ENCODE measurements at regions not wholly inside any gene's neighbourhood (a gene's known extent, or its start where the extent isn't known, plus 50 kb on each side); places are given as distances from the start of the nearest gene placed in this dataset.

- Histone ChIP-seq H3K23ac (ENCODE audit: low read depth, low read length, poor library complexity) (no peak overlapping the region), H2BK5ac (ENCODE audit: low read length) (no peak overlapping the region), H4K8ac (ENCODE audit: low read depth, low read length) (no peak overlapping the region), H3K36me3 (replicated peaks in 1 of 2; ENCODE audit: control insufficient read depth in 2 of 2, insufficient read depth in 2 of 2, low read length in 2 of 2) (peaks cover 0 to 2% of the 10 kb centered on the region in 2 donors), H2AK5ac (ENCODE audit: low read depth, low read length) (no peak overlapping the region), H3K9ac (ENCODE audit: low read depth, low read length, poor library complexity) (no peak overlapping the region), H3K9me3 (replicated peaks in 1 of 2; ENCODE audit: control insufficient read depth in 2 of 2, insufficient read depth in 1 of 2, low read depth in 1 of 2, low read length in 2 of 2) (peaks cover 6 to 7% of the 10 kb centered on the region in 2 donors), H2BK120ac (ENCODE audit: low read depth, low read length) (no peak overlapping the region), H3K27me3 (ENCODE audit: control insufficient read depth in 3 of 3, insufficient read depth in 3 of 3, low read depth in 1 of 3, low read length in 3 of 3) (no peaks in the 10 kb centered on the region), H3K27ac (replicated peaks; ENCODE audit: low read length) (no peak overlapping the region), H3K79me1 (ENCODE audit: low read depth, low read length) (no peaks in the 10 kb centered on the region), H2BK12ac (ENCODE audit: low read length) (no peak overlapping the region), H3K4me2 (ENCODE audit: insufficient read depth, low read length, poor library complexity, severe bottlenecking) (no peak overlapping the region), H3K18ac (ENCODE audit: low read length) (no peak overlapping the region), H3K4me3 (ENCODE audit: low read length in 2 of 2) (no peak overlapping the region), H4K91ac (ENCODE audit: low read depth, low read length, poor library complexity) (no peak overlapping the region), H3K14ac (ENCODE audit: low read length) (no peak overlapping the region), H2AFZ (ENCODE audit: low read length) (no peak overlapping the region), H2BK15ac (ENCODE audit: low read length) (no peak overlapping the region), H3K4me1 (ENCODE audit: control insufficient read depth in 2 of 2, insufficient read depth in 1 of 2, low read depth in 1 of 2, low read length in 2 of 2) (no peaks in the 10 kb centered on the region), H3K4ac (ENCODE audit: low read length) (no peak overlapping the region)
- no peak for DNase-seq (ENCODE audit: low spot score)
- no CpG with 5 or more reads among the region's 4 CpGs for WGBS, 2 donors (ENCODE audit: extremely low coverage in 2 of 2, insufficient read length in 2 of 2, insufficient replicate concordance in 1 of 2)
Observed at GRCh38 chr13:109454167-109454917, 332.0 kb downstream of the IRS2 start.

GRCh38 chr13:109451726-109452125, 334.7 kb downstream of the IRS2 start:
- Histone ChIP-seq H3K4me2 (ENCODE audit: insufficient read depth, low read length, poor library complexity, severe bottlenecking) (no peak overlapping the region), H3K4me3 (ENCODE audit: low read length in 2 of 2) (no peak overlapping the region), H3K23ac (ENCODE audit: low read depth, low read length, poor library complexity) (no peak overlapping the region), H3K79me1 (ENCODE audit: low read depth, low read length) (no peaks in the 10 kb centered on the region), H3K4me1 (ENCODE audit: control insufficient read depth in 2 of 2, insufficient read depth in 1 of 2, low read depth in 1 of 2, low read length in 2 of 2) (no peaks in the 10 kb centered on the region), H2BK120ac (ENCODE audit: low read depth, low read length) (no peak overlapping the region), H2BK15ac (ENCODE audit: low read length) (no peak overlapping the region), H3K9ac (ENCODE audit: low read depth, low read length, poor library complexity) (no peak overlapping the region), H4K8ac (ENCODE audit: low read depth, low read length) (no peak overlapping the region), H3K27me3 (ENCODE audit: control insufficient read depth in 3 of 3, insufficient read depth in 3 of 3, low read depth in 1 of 3, low read length in 3 of 3) (no peaks in the 10 kb centered on the region), H3K18ac (ENCODE audit: low read length) (no peak overlapping the region), H2BK5ac (ENCODE audit: low read length) (no peak overlapping the region), H2BK12ac (ENCODE audit: low read length) (no peak overlapping the region), H3K4ac (ENCODE audit: low read length) (no peak overlapping the region), H3K36me3 (replicated peaks in 1 of 2; ENCODE audit: control insufficient read depth in 2 of 2, insufficient read depth in 2 of 2, low read length in 2 of 2) (peaks cover 0 to 2% of the 10 kb centered on the region in 2 donors), H3K9me3 (replicated peaks in 1 of 2; ENCODE audit: control insufficient read depth in 2 of 2, insufficient read depth in 1 of 2, low read depth in 1 of 2, low read length in 2 of 2) (peaks cover 6 to 7% of the 10 kb centered on the region in 2 donors), H3K14ac (ENCODE audit: low read length) (no peak overlapping the region), H2AFZ (ENCODE audit: low read length) (no peak overlapping the region), H4K91ac (ENCODE audit: low read depth, low read length, poor library complexity) (no peak overlapping the region), H2AK5ac (ENCODE audit: low read depth, low read length) (no peak overlapping the region), H3K27ac (replicated peaks; ENCODE audit: low read length) (no peak overlapping the region)
- no peak for DNase-seq (ENCODE audit: low spot score)
- WGBS, 2 donors (ENCODE audit: extremely low coverage in 2 of 2, insufficient read length in 2 of 2, insufficient replicate concordance in 1 of 2): no CpG with 5 or more reads among the region's 2 CpGs

GRCh38 chr13:109448629-109449028, 337.8 kb downstream of the IRS2 start:
- Histone ChIP-seq H3K79me1 (ENCODE audit: low read depth, low read length) (no peaks in the 10 kb centered on the region), H3K4ac (ENCODE audit: low read length) (no peak overlapping the region), H2BK15ac (ENCODE audit: low read length) (no peak overlapping the region), H2AK5ac (ENCODE audit: low read depth, low read length) (no peak overlapping the region), H2BK12ac (ENCODE audit: low read length) (no peak overlapping the region), H2BK120ac (ENCODE audit: low read depth, low read length) (no peak overlapping the region), H3K9ac (ENCODE audit: low read depth, low read length, poor library complexity) (no peak overlapping the region), H3K4me2 (ENCODE audit: insufficient read depth, low read length, poor library complexity, severe bottlenecking) (no peak overlapping the region), H3K14ac (ENCODE audit: low read length) (no peak overlapping the region), H3K36me3 (replicated peaks in 1 of 2; ENCODE audit: control insufficient read depth in 2 of 2, insufficient read depth in 2 of 2, low read length in 2 of 2) (peaks cover 0 to 2% of the 10 kb centered on the region in 2 donors), H3K18ac (ENCODE audit: low read length) (no peak overlapping the region), H4K8ac (ENCODE audit: low read depth, low read length) (no peak overlapping the region), H3K4me1 (ENCODE audit: control insufficient read depth in 2 of 2, insufficient read depth in 1 of 2, low read depth in 1 of 2, low read length in 2 of 2) (no peaks in the 10 kb centered on the region), H3K27ac (replicated peaks; ENCODE audit: low read length) (no peak overlapping the region), H4K91ac (ENCODE audit: low read depth, low read length, poor library complexity) (no peak overlapping the region), H3K9me3 (replicated peaks in 1 of 2; ENCODE audit: control insufficient read depth in 2 of 2, insufficient read depth in 1 of 2, low read depth in 1 of 2, low read length in 2 of 2) (peaks cover 3 to 7% of the 10 kb centered on the region in 2 donors), H3K27me3 (ENCODE audit: control insufficient read depth in 3 of 3, insufficient read depth in 3 of 3, low read depth in 1 of 3, low read length in 3 of 3) (no peaks in the 10 kb centered on the region), H3K23ac (ENCODE audit: low read depth, low read length, poor library complexity) (no peak overlapping the region), H2AFZ (ENCODE audit: low read length) (no peak overlapping the region), H3K4me3 (ENCODE audit: low read length in 2 of 2) (no peak overlapping the region), H2BK5ac (ENCODE audit: low read length) (no peak overlapping the region)
- DNase-seq (ENCODE audit: low spot score): no peak
- no CpG with 5 or more reads among the region's 8 CpGs for WGBS, 2 donors (ENCODE audit: extremely low coverage in 2 of 2, insufficient read length in 2 of 2, insufficient replicate concordance in 1 of 2)

DNA sequence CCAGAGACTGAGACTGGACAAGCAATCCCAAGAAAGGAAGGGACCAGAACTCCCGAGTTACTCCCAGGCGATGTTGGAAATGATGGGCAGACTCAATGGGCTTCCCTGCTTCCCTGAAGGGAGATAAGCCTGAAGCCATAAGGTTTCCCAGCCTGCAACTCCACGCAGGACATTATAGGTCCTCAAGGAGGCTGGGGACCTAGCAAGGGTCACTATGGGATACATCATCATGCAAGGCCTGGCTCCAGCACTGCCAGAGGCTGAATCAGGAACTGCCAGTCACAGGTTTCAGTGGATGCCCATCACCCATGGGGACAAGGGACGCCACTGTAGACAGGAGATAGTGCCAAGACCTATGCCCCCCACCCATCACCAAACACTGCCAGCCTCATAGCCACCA, 338.7 kb downstream of the IRS2 start:
- Histone ChIP-seq H4K8ac (ENCODE audit: low read depth, low read length) (no peak overlapping the region), H3K18ac (ENCODE audit: low read length) (no peak overlapping the region), H3K27ac (replicated peaks; ENCODE audit: low read length) (no peak overlapping the region), H2BK5ac (ENCODE audit: low read length) (no peak overlapping the region), H3K4me3 (ENCODE audit: low read length in 2 of 2) (no peak overlapping the region), H3K9me3 (replicated peaks in 1 of 2; ENCODE audit: control insufficient read depth in 2 of 2, insufficient read depth in 1 of 2, low read depth in 1 of 2, low read length in 2 of 2) (peaks cover 0 to 3% of the 10 kb centered on the region in 2 donors), H3K4me2 (ENCODE audit: insufficient read depth, low read length, poor library complexity, severe bottlenecking) (no peak overlapping the region), H2BK12ac (ENCODE audit: low read length) (no peak overlapping the region), H2AFZ (ENCODE audit: low read length) (no peak overlapping the region), H2BK120ac (ENCODE audit: low read depth, low read length) (no peak overlapping the region), H3K14ac (ENCODE audit: low read length) (no peak overlapping the region), H2AK5ac (ENCODE audit: low read depth, low read length) (no peak overlapping the region), H3K27me3 (ENCODE audit: control insufficient read depth in 3 of 3, insufficient read depth in 3 of 3, low read depth in 1 of 3, low read length in 3 of 3) (no peaks in the 10 kb centered on the region), H4K91ac (ENCODE audit: low read depth, low read length, poor library complexity) (no peak overlapping the region), H3K36me3 (replicated peaks in 1 of 2; ENCODE audit: control insufficient read depth in 2 of 2, insufficient read depth in 2 of 2, low read length in 2 of 2) (peaks cover 0 to 2% of the 10 kb centered on the region in 2 donors), H3K4me1 (ENCODE audit: control insufficient read depth in 2 of 2, insufficient read depth in 1 of 2, low read depth in 1 of 2, low read length in 2 of 2) (no peaks in the 10 kb centered on the region), H3K4ac (ENCODE audit: low read length) (no peak overlapping the region), H2BK15ac (ENCODE audit: low read length) (no peak overlapping the region), H3K79me1 (ENCODE audit: low read depth, low read length) (no peaks in the 10 kb centered on the region), H3K9ac (ENCODE audit: low read depth, low read length, poor library complexity) (peak overlapping the region; percentile 9), H3K23ac (ENCODE audit: low read depth, low read length, poor library complexity) (peak overlapping the region; percentile 61)
- WGBS, 2 donors (ENCODE audit: extremely low coverage in 2 of 2, insufficient read length in 2 of 2, insufficient replicate concordance in 1 of 2): no CpG with 5 or more reads among the region's 4 CpGs
- no peak for DNase-seq (ENCODE audit: low spot score)

Data from neuronal stem cell (in vitro differentiated cells).